K562 (cell line): ENCODE measurements at regions not wholly inside any gene's neighbourhood (a gene's known extent, or its start where the extent isn't known, plus 50 kb on each side); places are given as distances from the start of the nearest gene placed in this dataset.

ENCODE experiments used
- ATAC-seq: fragments of 200-7000 bp; cut with Tn5 transposase; 3 replicates; pipeline ENCODE4 v1.9.1; 2020; ENCODE audit warnings: moderate library complexity
- BruUV-seq: library from RNA; stranded (reverse); fragments of 400-500 nt; replicated peaks from 2 replicates; lab custom pipeline; 2021; lab: Mats Ljungman, UMichigan
- CTCF ChIA-PET: fragments of 300-600 bp; formaldehyde crosslinking; extraction: SDS; loops from one replicate; lab custom pipeline; 2021; ENCODE audit warnings: low intra/inter-chr PET ratio; lab: Yijun Ruan, JAX
- POLR2A ChIA-PET: fragments of 300-600, 350-650 bp; sonication (Branson Sonifier 250); formaldehyde crosslinking; extraction: SDS; loops from one replicate; lab custom pipeline; 2021; ENCODE audit warnings: antibody characterized with exemption, inconsistent platforms; lab: Yijun Ruan, JAX
- DNase-seq, 4 experiments: peaks; one replicate each; pipeline versions ENCODE4 v3.0.0 to v3.0.0-alpha.2; 2011 to 2018; ENCODE audit warnings: low spot score in 3 of 4, mixed read lengths in 3 of 4; ENCODE audit errors: extremely low read depth in 1 of 4
- FAIRE-seq: peaks from 2 replicates; lab custom pipeline; 2011; peaks lifted over from hg19 to GRCh38; lab: Jason Lieb, UNC
- H2AFZ ChIP-seq: 2 replicates; pipeline ENCODE4 v1.6.0; 2011; ENCODE audit warnings: low read depth, low read length, control low read depth, inconsistent platforms
- H3K27ac ChIP-seq: fragments of 200-600 bp; 3 replicates; pipeline ENCODE4 v1.8.0; 2011; ENCODE audit warnings: low read depth, mild to moderate bottlenecking, control low read depth, inconsistent platforms, low read length, moderate library complexity, mixed read lengths; ENCODE audit errors: extremely low read depth
- H3K27me3 ChIP-seq, 2 experiments: fragments of 300-600 bp in 1 of 2; 2 replicates in 1 of 2; 3 replicates in 1 of 2; pipeline versions ENCODE4 v1.6.0 to v1.8.0; 2011; ENCODE audit warnings: inconsistent platforms in 2 of 2, low read length in 2 of 2, mild to moderate bottlenecking in 1 of 2, mixed read lengths in 1 of 2, moderate library complexity in 1 of 2; ENCODE audit not compliant: control insufficient read depth in 2 of 2, insufficient read depth in 2 of 2
- H3K36me3 ChIP-seq: fragments of 300-600 bp; 3 replicates; pipeline ENCODE4 v1.8.0; 2011; ENCODE audit warnings: mild to moderate bottlenecking, low read length, inconsistent platforms; ENCODE audit not compliant: control insufficient read depth, insufficient read depth
- H3K4me1 ChIP-seq, 2 experiments: fragments of 200-600 bp in 1 of 2; replicated peaks in 1 of 2; 2 replicates in 1 of 2; 3 replicates in 1 of 2; pipeline versions ENCODE4 v1.5.1 to v1.8.0; 2011; ENCODE audit warnings: inconsistent platforms in 2 of 2, low read length in 2 of 2, mild to moderate bottlenecking in 1 of 2, mixed read lengths in 1 of 2, moderate library complexity in 1 of 2; ENCODE audit not compliant: control insufficient read depth in 2 of 2, insufficient read depth in 2 of 2
- H3K4me2 ChIP-seq: 2 replicates; pipeline ENCODE4 v1.6.1; 2011; ENCODE audit warnings: low read length, control low read depth, inconsistent platforms, mixed read lengths; ENCODE audit not compliant: insufficient read depth
- H3K4me3 ChIP-seq: fragments of 200-600 bp; sonication (generic), shearing (Covaris generic); 2 replicates; pipeline ENCODE4 v1.5.1; 2016; ENCODE audit warnings: control low read depth, inconsistent platforms
- H3K79me2 ChIP-seq: fragments of 200-600 bp; 3 replicates; pipeline ENCODE4 v1.8.0; 2011; ENCODE audit warnings: low read length, inconsistent platforms; ENCODE audit not compliant: control insufficient read depth, insufficient read depth
- H3K9ac ChIP-seq, 2 experiments: 2 replicates each; pipeline versions ENCODE4 v1.6.0 to v1.6.1; 2011; ENCODE audit warnings: low read depth in 2 of 2, low read length in 2 of 2, control low read depth in 1 of 2, inconsistent platforms in 1 of 2, mild to moderate bottlenecking in 1 of 2, mixed read lengths in 1 of 2; ENCODE audit not compliant: insufficient read depth in 1 of 2
- H3K9me1 ChIP-seq: one replicate; pipeline ENCODE4 v1.6.0; 2011; ENCODE audit warnings: inconsistent platforms, mild to moderate bottlenecking, low read length, moderate library complexity; ENCODE audit not compliant: control insufficient read depth, insufficient read depth
- H3K9me3 ChIP-seq: replicated peaks from 2 replicates; pipeline ENCODE4 v1.5.1; 2011; ENCODE audit warnings: low read depth, low read length, inconsistent platforms; ENCODE audit not compliant: control insufficient read depth, insufficient read depth
- H4K20me1 ChIP-seq: replicated peaks from 2 replicates; pipeline ENCODE4 v1.6.1; 2011; ENCODE audit warnings: low read length, inconsistent platforms, mixed read lengths; ENCODE audit not compliant: control insufficient read depth, insufficient read depth
- PHF8 ChIP-seq: fragments of 200-600 bp; sonication (generic); IDR thresholded peaks from 2 replicates; pipeline ENCODE4 v1.6.1; 2012; ENCODE audit warnings: mixed run types, mild to moderate bottlenecking, inconsistent platforms, low read length, moderate library complexity, borderline replicate concordance
- TAF1 ChIP-seq: IDR thresholded peaks from 2 replicates; pipeline ENCODE4 v1.6.1; 2011; ENCODE audit warnings: mild to moderate bottlenecking, low read length, moderate library complexity; ENCODE audit not compliant: insufficient read depth, control insufficient read depth, severe bottlenecking; ENCODE audit errors: extremely low read depth
- TAL1 ChIP-seq: fragments of 450-650 bp; IDR thresholded peaks from 2 replicates; pipeline ENCODE4 v1.6.1; 2016; ENCODE audit warnings: mild to moderate bottlenecking
- TCF3 ChIP-seq: sonication (generic); formaldehyde crosslinking; IDR thresholded peaks from 2 replicates; pipeline ENCODE4 v1.4.0; 2020; ENCODE audit warnings: mild to moderate bottlenecking, missing genetic modification reagents
- TSHZ1 ChIP-seq: fragments of 250-450 bp; sonication (Bioruptor Pico); IDR thresholded peaks from 2 replicates; pipeline ENCODE4 v1.4.0; 2020; ENCODE audit warnings: mild to moderate bottlenecking, moderate library complexity
- ZFX ChIP-seq: sonication (generic); formaldehyde crosslinking; IDR thresholded peaks from 2 replicates; pipeline ENCODE4 v1.8.0; 2022; ENCODE audit warnings: mild to moderate bottlenecking, missing genetic modification reagents, moderate library complexity
- ZNF280A ChIP-seq: fragments of 450-650 bp; IDR thresholded peaks from 2 replicates; pipeline ENCODE4 v1.6.1; 2018; ENCODE audit warnings: mild to moderate bottlenecking, low read depth; ENCODE audit not compliant: partially characterized antibody
- ZNF354B ChIP-seq: fragments of 250-450 bp; sonication (Bioruptor Pico); IDR thresholded peaks from 2 replicates; pipeline ENCODE4 v1.4.0; 2020
- WGBS: fragments of 100-300 bp; shearing (Covaris generic); methylation state at CpG from one replicate; pipeline ENCODE4 v1.1.6; 2016; ENCODE audit warnings: low coverage, mixed read lengths; ENCODE audit not compliant: insufficient coverage; ENCODE audit errors: missing lambda C conversion rate; 5-methylcytosine and 5-hydroxymethylcytosine counted together
- in situ Hi-C: fragments of 300-500 bp; cut with MboI; formaldehyde crosslinking; loops from 4 replicates; pipeline ENCODE4 v1.15.0; 2018; ENCODE audit warnings: inconsistent platforms, mixed read lengths
- intact Hi-C: fragments of 100-400 bp; cut with micrococcal nuclease; formaldehyde crosslinking; loops from 2 replicates; pipeline ENCODE4 v1.14.2; 2022
- TF ChIP-seq, protein P1 (sequence below): fragments of 250-450 bp; sonication (Bioruptor Pico); IDR thresholded peaks from 2 replicates; pipeline ENCODE4 v1.5.0; 2021; ENCODE audit warnings: mild to moderate bottlenecking, moderate library complexity

DNA sequence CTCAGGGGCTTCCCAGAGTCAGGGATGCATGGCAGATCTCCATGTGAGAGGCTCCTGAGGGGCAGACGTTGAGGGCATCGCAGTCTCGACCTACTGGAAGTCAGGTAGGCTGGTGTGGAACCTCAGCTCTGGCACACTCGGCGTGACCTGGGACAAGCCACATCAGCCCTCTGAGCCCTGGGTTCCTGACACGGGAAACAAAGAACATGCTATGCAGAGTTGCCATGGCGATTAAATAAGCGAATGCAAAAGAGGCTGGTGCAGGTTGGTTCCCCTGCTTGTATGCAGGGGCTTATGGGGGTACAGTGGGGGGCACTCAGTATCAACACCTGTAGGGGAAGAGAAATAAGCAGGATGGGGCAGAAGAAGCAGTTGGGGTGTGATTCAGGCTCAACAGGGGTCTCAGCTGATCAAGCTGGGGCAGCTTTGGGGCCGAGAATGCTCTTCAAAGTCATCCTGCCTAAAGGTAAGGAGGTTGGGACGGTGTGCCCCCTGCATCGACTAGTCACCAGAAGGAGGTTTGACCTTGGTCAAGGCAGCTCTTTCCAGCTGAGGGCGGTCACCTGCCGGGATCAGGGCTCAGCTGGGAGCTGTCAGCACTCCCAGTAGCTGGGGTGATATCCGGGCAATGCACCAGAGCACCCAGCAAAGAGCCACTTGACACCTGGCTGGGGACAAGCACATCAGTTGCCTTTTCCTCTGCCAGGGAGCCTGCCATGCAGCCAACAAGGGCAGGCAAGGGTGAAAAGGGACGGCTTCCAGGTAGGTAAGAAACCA lies 442.7 kb downstream of the MIAT start:
- TF ChIP-seq, protein P1, sequence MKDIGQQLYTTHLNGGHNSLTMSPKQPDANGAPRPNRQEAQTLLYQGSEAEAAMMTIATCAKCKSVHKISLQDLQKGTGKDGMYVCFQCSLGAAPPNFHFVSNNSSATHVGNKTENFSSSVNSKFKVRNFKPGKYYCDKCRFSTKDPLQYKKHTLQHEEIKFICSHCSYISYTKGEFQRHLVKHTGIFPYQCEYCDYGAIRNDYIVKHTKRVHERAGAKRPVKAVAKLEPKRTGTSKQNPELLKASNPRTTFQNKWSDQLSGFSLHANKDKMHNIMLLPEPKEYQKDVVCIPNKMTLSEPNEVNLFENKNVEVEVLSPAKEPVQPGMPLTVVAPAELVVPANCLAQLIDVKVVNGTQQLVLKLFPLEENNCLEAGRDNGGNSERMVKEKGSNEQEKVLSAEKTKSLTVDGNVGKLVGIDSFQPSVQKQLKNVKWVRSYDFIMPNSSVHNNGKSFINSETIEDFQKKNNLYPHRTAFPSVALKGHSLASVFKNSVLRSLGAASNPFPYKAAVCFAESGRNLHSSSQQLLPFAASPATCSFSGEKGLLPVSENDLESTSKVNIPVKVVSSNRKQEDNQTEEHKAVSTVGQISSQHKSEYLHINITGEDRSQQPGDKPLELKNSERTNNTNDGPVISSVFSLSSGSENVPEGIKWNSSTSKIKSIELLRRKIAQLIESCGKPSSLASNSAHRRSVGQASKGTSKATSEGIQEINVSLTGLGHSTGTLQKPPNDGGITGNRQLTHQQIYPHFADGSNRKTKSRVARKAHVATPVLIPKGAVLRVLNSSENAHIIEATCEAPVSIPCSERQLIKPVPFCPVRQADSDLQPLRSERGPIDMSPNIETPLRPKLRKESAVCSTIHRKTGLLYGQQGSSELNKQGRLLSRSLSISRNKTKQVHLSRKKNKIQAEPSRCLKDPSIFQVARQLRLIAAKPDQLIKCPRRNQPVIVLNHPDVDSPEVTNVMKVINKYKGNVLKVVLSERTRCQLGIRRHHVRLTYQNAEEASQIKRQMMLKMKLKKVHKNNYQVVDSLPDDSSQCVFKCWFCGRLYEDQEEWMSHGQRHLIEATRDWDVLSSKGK, result no peak
- no peak for TF ChIP-seq TCF3 (CRISPR knock-in tag)
- TF ChIP-seq PHF8, result no peak
- no peak for TF ChIP-seq TAF1
- TF ChIP-seq ZNF280A, result no peak
- TF ChIP-seq TAL1, result no peak
- no peak for TF ChIP-seq TSHZ1
- no peak for TF ChIP-seq ZNF354B (CRISPR knock-in tag)
- TF ChIP-seq ZFX (CRISPR knock-in tag), result no peak
- H3K27ac ChIP-seq, result no peak overlapping the region
- H2AFZ ChIP-seq, result no peak overlapping the region
- no peaks in the 10 kb centered on the region; a peak in 1 of 5 replicates for H3K27me3 ChIP-seq
- H3K79me2 ChIP-seq, result no peaks in the 10 kb centered on the region
- BruUV-seq, result no TSS peak
- H3K36me3 ChIP-seq, result no peaks in the 10 kb centered on the region
- H4K20me1 ChIP-seq, result no peaks in the 10 kb centered on the region
- FAIRE-seq, result no peak
- no peaks in the 10 kb centered on the region for H3K4me1 ChIP-seq
- no peak overlapping the region for H3K4me2 ChIP-seq
- POLR2A ChIA-PET, result no interaction called here
- 0% methylated on average over 14 of the region's 15 CpGs for WGBS
- H3K9me1 ChIP-seq, result no peaks in the 10 kb centered on the region
- CTCF ChIA-PET, result no interaction called here
- H3K4me3 ChIP-seq, result no peak overlapping the region
- in situ Hi-C loops (no loop called here), intact Hi-C loops (no loop called here)
- H3K9ac ChIP-seq, result no peak overlapping the region
- ATAC-seq, result no peak
- DNase-seq, result no peak
- no peaks in the 10 kb centered on the region for H3K9me3 ChIP-seq
